ENCODE measurements at regions not wholly inside any gene's neighbourhood (a gene's known extent, or its start where the extent isn't known, plus 50 kb on each side); places are given as distances from the start of the nearest gene placed in this dataset.

DNA sequence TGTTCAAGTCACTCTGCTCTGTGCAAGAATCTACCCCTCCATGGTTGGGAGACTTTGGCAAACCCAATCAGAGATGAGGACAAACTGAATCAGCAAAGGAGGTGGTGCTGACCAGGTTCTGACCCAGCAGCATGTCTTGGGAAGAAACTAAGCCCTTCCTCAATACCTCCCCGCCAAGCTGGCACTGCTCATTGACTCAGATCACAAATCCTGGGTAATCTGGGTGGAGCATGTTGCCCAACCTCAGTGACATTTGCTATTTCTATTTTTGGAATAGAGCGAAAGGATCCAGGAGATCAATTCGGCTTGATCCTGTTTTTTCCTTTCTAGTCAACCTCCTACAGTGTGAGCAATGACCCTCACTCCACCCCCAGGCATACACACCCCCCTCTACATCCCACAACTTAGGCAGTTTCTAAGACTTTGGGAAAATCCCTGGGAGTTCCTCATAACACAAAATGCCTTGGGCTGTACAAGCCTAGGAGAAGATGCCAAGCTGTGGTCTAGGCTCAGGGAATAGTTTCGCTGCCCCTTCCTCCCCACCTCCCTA lies 166.8 kb upstream of the KCNJ6 start:
- Histone ChIP-seq H4K20me1 (ENCODE audit: control insufficient read depth, insufficient read depth) (no peaks in the 10 kb centered on the region), H3K9me3 (replicated peaks; ENCODE audit: control insufficient read depth, insufficient read depth, low read length) (no peaks in the 10 kb centered on the region), H3K4me2 (ENCODE audit: control insufficient read depth, insufficient read depth) (no peak overlapping the region), H3K27me3 (replicated peaks in 1 of 2; ENCODE audit: control insufficient read depth in 2 of 2, insufficient read depth in 2 of 2, low read length in 1 of 2) (no peaks in the 10 kb centered on the region; a peak in 1 of 4 replicates), H3K27ac (ENCODE audit: control insufficient read depth, insufficient read depth) (no peak overlapping the region), H3K4me1 (ENCODE audit: control insufficient read depth, insufficient read depth, low read length) (no peaks in the 10 kb centered on the region), H3K79me2 (ENCODE audit: control insufficient read depth, insufficient read depth, low read length) (no peaks in the 10 kb centered on the region), H3K36me3 (ENCODE audit: control insufficient read depth in 2 of 2, insufficient read depth in 2 of 2, low read length in 1 of 2) (no peaks in the 10 kb centered on the region), H2AFZ (ENCODE audit: control insufficient read depth, low read depth, low read length) (no peak overlapping the region), H3K4me3 (no peak overlapping the region), H3K9ac (ENCODE audit: control insufficient read depth, insufficient read depth, low read length) (no peak overlapping the region)
- ChIA-PET RAD21 (ENCODE audit: unreplicated experiment) (no interaction called here), POLR2A (no interaction called here), CTCF (no interaction called here), SMC1A (ENCODE audit: uncharacterized antibody, unreplicated experiment) (no interaction called here)
- ATAC-seq (no peak), FAIRE-seq (no peak), DNase-seq (ENCODE audit: low read depth, low spot score) (no peak)
- in situ Hi-C loops (cut with MboI) = no loop called here
- no TSS peak for BruUV-seq (replicated peaks)
- intact Hi-C loops (cut with micrococcal nuclease; ENCODE audit: unreplicated experiment) = no loop called here
- 2% methylated on average over 4 of the region's 4 CpGs for WGBS (ENCODE audit: insufficient coverage, insufficient replicate concordance, low lambda C conversion rate, missing lambda C conversion rate)
- TF ChIP-seq CBX5 (IDR thresholded peaks at IDR 0.05; ENCODE audit: low read depth) (no peak), SIX5 (IDR thresholded peaks at IDR 0.05; ENCODE audit: low read depth, low read length, severe bottlenecking) (no peak), MYC (IDR thresholded peaks at IDR 0.05; ENCODE audit: insufficient read depth, insufficient read length, insufficient replicate concordance, low read length, severe bottlenecking) (no peak), WRNIP1 (IDR thresholded peaks at IDR 0.05; ENCODE audit: borderline replicate concordance, low read depth, low read length) (no peak), MXI1 (IDR thresholded peaks at IDR 0.05; ENCODE audit: low read depth, low read length) (no peak), CHD4 (IDR thresholded peaks at IDR 0.05) (no peak), TAF1 (IDR thresholded peaks at IDR 0.05; ENCODE audit: borderline replicate concordance, low read depth, low read length) (no peak), RFX5 (IDR thresholded peaks at IDR 0.05; ENCODE audit: low read depth, low read length) (no peak)
- TF ChIP-seq, protein P1, sequence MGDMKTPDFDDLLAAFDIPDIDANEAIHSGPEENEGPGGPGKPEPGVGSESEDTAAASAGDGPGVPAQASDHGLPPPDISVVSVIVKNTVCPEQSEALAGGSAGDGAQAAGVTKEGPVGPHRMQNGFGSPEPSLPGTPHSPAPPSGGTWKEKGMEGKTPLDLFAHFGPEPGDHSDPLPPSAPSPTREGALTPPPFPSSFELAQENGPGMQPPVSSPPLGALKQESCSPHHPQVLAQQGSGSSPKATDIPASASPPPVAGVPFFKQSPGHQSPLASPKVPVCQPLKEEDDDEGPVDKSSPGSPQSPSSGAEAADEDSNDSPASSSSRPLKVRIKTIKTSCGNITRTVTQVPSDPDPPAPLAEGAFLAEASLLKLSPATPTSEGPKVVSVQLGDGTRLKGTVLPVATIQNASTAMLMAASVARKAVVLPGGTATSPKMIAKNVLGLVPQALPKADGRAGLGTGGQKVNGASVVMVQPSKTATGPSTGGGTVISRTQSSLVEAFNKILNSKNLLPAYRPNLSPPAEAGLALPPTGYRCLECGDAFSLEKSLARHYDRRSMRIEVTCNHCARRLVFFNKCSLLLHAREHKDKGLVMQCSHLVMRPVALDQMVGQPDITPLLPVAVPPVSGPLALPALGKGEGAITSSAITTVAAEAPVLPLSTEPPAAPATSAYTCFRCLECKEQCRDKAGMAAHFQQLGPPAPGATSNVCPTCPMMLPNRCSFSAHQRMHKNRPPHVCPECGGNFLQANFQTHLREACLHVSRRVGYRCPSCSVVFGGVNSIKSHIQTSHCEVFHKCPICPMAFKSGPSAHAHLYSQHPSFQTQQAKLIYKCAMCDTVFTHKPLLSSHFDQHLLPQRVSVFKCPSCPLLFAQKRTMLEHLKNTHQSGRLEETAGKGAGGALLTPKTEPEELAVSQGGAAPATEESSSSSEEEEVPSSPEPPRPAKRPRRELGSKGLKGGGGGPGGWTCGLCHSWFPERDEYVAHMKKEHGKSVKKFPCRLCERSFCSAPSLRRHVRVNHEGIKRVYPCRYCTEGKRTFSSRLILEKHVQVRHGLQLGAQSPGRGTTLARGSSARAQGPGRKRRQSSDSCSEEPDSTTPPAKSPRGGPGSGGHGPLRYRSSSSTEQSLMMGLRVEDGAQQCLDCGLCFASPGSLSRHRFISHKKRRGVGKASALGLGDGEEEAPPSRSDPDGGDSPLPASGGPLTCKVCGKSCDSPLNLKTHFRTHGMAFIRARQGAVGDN (IDR thresholded peaks at IDR 0.05) = no peak
- TF ChIP-seq, protein P2, sequence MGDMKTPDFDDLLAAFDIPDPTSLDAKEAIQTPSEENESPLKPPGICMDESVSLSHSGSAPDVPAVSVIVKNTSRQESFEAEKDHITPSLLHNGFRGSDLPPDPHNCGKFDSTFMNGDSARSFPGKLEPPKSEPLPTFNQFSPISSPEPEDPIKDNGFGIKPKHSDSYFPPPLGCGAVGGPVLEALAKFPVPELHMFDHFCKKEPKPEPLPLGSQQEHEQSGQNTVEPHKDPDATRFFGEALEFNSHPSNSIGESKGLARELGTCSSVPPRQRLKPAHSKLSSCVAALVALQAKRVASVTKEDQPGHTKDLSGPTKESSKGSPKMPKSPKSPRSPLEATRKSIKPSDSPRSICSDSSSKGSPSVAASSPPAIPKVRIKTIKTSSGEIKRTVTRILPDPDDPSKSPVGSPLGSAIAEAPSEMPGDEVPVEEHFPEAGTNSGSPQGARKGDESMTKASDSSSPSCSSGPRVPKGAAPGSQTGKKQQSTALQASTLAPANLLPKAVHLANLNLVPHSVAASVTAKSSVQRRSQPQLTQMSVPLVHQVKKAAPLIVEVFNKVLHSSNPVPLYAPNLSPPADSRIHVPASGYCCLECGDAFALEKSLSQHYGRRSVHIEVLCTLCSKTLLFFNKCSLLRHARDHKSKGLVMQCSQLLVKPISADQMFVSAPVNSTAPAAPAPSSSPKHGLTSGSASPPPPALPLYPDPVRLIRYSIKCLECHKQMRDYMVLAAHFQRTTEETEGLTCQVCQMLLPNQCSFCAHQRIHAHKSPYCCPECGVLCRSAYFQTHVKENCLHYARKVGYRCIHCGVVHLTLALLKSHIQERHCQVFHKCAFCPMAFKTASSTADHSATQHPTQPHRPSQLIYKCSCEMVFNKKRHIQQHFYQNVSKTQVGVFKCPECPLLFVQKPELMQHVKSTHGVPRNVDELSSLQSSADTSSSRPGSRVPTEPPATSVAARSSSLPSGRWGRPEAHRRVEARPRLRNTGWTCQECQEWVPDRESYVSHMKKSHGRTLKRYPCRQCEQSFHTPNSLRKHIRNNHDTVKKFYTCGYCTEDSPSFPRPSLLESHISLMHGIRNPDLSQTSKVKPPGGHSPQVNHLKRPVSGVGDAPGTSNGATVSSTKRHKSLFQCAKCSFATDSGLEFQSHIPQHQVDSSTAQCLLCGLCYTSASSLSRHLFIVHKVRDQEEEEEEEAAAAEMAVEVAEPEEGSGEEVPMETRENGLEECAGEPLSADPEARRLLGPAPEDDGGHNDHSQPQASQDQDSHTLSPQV (IDR thresholded peaks at IDR 0.05) = no peak
- TF ChIP-seq, protein P3, sequence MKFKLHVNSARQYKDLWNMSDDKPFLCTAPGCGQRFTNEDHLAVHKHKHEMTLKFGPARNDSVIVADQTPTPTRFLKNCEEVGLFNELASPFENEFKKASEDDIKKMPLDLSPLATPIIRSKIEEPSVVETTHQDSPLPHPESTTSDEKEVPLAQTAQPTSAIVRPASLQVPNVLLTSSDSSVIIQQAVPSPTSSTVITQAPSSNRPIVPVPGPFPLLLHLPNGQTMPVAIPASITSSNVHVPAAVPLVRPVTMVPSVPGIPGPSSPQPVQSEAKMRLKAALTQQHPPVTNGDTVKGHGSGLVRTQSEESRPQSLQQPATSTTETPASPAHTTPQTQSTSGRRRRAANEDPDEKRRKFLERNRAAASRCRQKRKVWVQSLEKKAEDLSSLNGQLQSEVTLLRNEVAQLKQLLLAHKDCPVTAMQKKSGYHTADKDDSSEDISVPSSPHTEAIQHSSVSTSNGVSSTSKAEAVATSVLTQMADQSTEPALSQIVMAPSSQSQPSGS (IDR thresholded peaks at IDR 0.05; ENCODE audit: low read length) = no peak
- TF ChIP-seq, protein P4, sequence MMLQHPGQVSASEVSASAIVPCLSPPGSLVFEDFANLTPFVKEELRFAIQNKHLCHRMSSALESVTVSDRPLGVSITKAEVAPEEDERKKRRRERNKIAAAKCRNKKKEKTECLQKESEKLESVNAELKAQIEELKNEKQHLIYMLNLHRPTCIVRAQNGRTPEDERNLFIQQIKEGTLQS (IDR thresholded peaks at IDR 0.05; ENCODE audit: borderline replicate concordance, extremely low read depth, low read depth, low read length) = no peak
